H9 (cell line): ENCODE measurements at regions not wholly inside any gene's neighbourhood (a gene's known extent, or its start where the extent isn't known, plus 50 kb on each side); places are given as distances from the start of the nearest gene placed in this dataset.

Experiments
- DNase-seq: peaks from one replicate; pipeline ENCODE4 v3.0.0-alpha.2; 2017
- H2AFZ ChIP-seq: one replicate; pipeline ENCODE4 v1.6.1; 2013; ENCODE audit warnings: mild to moderate bottlenecking, low read length, control low read depth, moderate library complexity
- H2AK5ac ChIP-seq: 2 replicates; pipeline ENCODE4 v1.6.1; 2013; ENCODE audit warnings: low read length, control low read depth, mixed read lengths; ENCODE audit not compliant: insufficient read length
- H2BK120ac ChIP-seq: one replicate; pipeline ENCODE4 v1.6.1; 2013; ENCODE audit warnings: low read depth, mild to moderate bottlenecking, low read length, control low read depth, inconsistent platforms; ENCODE audit not compliant: poor library complexity, severe bottlenecking
- H2BK12ac ChIP-seq: 2 replicates; pipeline ENCODE4 v1.6.1; 2013; ENCODE audit warnings: low read length, control low read depth, mixed read lengths, low read depth; ENCODE audit not compliant: insufficient read length
- H2BK15ac ChIP-seq: 2 replicates; pipeline ENCODE4 v1.6.1; 2013; ENCODE audit warnings: low read depth, low read length, control low read depth
- H2BK20ac ChIP-seq: one replicate; pipeline ENCODE4 v1.6.1; 2013; ENCODE audit warnings: low read depth, mild to moderate bottlenecking, low read length, control low read depth, inconsistent platforms; ENCODE audit not compliant: poor library complexity, severe bottlenecking
- H2BK5ac ChIP-seq: 2 replicates; pipeline ENCODE4 v1.6.1; 2013; ENCODE audit warnings: low read length, control low read depth, mixed read lengths; ENCODE audit not compliant: insufficient read length
- H3K14ac ChIP-seq: 2 replicates; pipeline ENCODE4 v1.6.1; 2013; ENCODE audit warnings: low read length, control low read depth; ENCODE audit not compliant: insufficient read depth
- H3K18ac ChIP-seq: 2 replicates; pipeline ENCODE4 v1.6.1; 2013; ENCODE audit warnings: low read depth, mild to moderate bottlenecking, mixed read lengths, low read length, control low read depth; ENCODE audit not compliant: insufficient read length
- H3K23ac ChIP-seq: 2 replicates; pipeline ENCODE4 v1.6.1; 2013; ENCODE audit warnings: low read length, control low read depth, mixed read lengths, low read depth; ENCODE audit not compliant: insufficient read length
- H3K23me2 ChIP-seq: 2 replicates; pipeline ENCODE4 v1.6.1; 2013; ENCODE audit warnings: low read depth, mild to moderate bottlenecking, mixed read lengths, low read length, control low read depth; ENCODE audit not compliant: insufficient read length, poor library complexity, severe bottlenecking
- H3K27ac ChIP-seq: 2 replicates; pipeline ENCODE4 v1.5.1; 2013; ENCODE audit warnings: low read length, control low read depth, mixed read lengths, low read depth; ENCODE audit not compliant: insufficient read length
- H3K27me3 ChIP-seq: 2 replicates; pipeline ENCODE4 v1.6.1; 2013; ENCODE audit warnings: low read length, control low read depth, inconsistent platforms; ENCODE audit not compliant: insufficient read depth
- H3K4ac ChIP-seq: 2 replicates; pipeline ENCODE4 v1.6.1; 2013; ENCODE audit warnings: low read depth, mild to moderate bottlenecking, control low read depth, inconsistent platforms, low read length, moderate library complexity
- H3K4me1 ChIP-seq: 2 replicates; pipeline ENCODE4 v1.6.1; 2013; ENCODE audit warnings: low read length, control low read depth, inconsistent platforms; ENCODE audit not compliant: insufficient read depth
- H3K4me2 ChIP-seq: 2 replicates; pipeline ENCODE4 v1.6.1; 2013; ENCODE audit warnings: low read length, control low read depth, mixed read lengths; ENCODE audit not compliant: insufficient read length, insufficient read depth
- H3K56ac ChIP-seq: 2 replicates; pipeline ENCODE4 v1.6.1; 2013; ENCODE audit warnings: low read depth, mild to moderate bottlenecking, mixed read lengths, low read length, control low read depth; ENCODE audit not compliant: insufficient read length
- H3K79me1 ChIP-seq: 2 replicates; pipeline ENCODE4 v1.6.1; 2013; ENCODE audit warnings: low read depth, mild to moderate bottlenecking, moderate library complexity, low read length, control low read depth, inconsistent platforms; ENCODE audit not compliant: insufficient read depth, poor library complexity, severe bottlenecking
- H3K79me2 ChIP-seq: 2 replicates; pipeline ENCODE4 v1.6.1; 2013; ENCODE audit warnings: low read length, control low read depth, inconsistent platforms; ENCODE audit not compliant: insufficient read depth
- H3K9ac ChIP-seq: 2 replicates; pipeline ENCODE4 v1.6.1; 2013; ENCODE audit warnings: low read length, control low read depth, mixed read lengths; ENCODE audit not compliant: insufficient read length; ENCODE audit errors: extremely low read depth
- H3K9me3 ChIP-seq: one replicate; pipeline ENCODE4 v1.6.1; 2013; ENCODE audit warnings: low read depth, low read length, inconsistent platforms; ENCODE audit not compliant: control insufficient read depth
- H3T11ph ChIP-seq: one replicate; pipeline ENCODE4 v1.6.1; 2013; ENCODE audit warnings: mild to moderate bottlenecking, low read length, control low read depth, inconsistent platforms
- H4K20me1 ChIP-seq: one replicate; pipeline ENCODE4 v1.6.1; 2013; ENCODE audit not compliant: control insufficient read depth, insufficient read length, insufficient read depth
- H4K5ac ChIP-seq: 2 replicates; pipeline ENCODE4 v1.6.1; 2013; ENCODE audit warnings: low read depth, mild to moderate bottlenecking, mixed read lengths, low read length, control low read depth; ENCODE audit not compliant: insufficient read length
- H4K8ac ChIP-seq: replicated peaks from 2 replicates; pipeline ENCODE4 v1.6.1; 2013; ENCODE audit warnings: low read length, control low read depth, mixed read lengths, low read depth; ENCODE audit not compliant: insufficient read length
- H4K91ac ChIP-seq: 2 replicates; pipeline ENCODE4 v1.6.1; 2013; ENCODE audit warnings: low read depth, mild to moderate bottlenecking, moderate library complexity, mixed read lengths, low read length, control low read depth; ENCODE audit not compliant: insufficient read length
- H3K27ac Mint-ChIP-seq, 3 experiments: 2 replicates in 2 of 3; 3 replicates in 1 of 3; pipeline ENCODE4 v1.8.0; 2020 to 2021; ENCODE audit warnings: mixed read lengths in 3 of 3, mild to moderate bottlenecking in 1 of 3, moderate library complexity in 1 of 3
- H3K27me3 Mint-ChIP-seq: 2 replicates; pipeline ENCODE4 v1.8.0; 2021; ENCODE audit warnings: low read depth, mild to moderate bottlenecking, moderate library complexity, mixed read lengths
- H3K36me3 Mint-ChIP-seq, 3 experiments: 2 replicates in 2 of 3; 3 replicates in 1 of 3; pipeline ENCODE4 v1.8.0; 2020 to 2021; ENCODE audit warnings: low read depth in 3 of 3, mixed read lengths in 3 of 3; ENCODE audit not compliant: insufficient read depth in 1 of 3
- H3K4me1 Mint-ChIP-seq, 2 experiments: 2 replicates each; pipeline ENCODE4 v1.8.0; 2020; ENCODE audit warnings: mixed read lengths in 2 of 2
- H3K4me3 Mint-ChIP-seq, 2 experiments: 2 replicates in 1 of 2; 3 replicates in 1 of 2; pipeline ENCODE4 v1.8.0; 2020 to 2021; ENCODE audit warnings: mild to moderate bottlenecking in 2 of 2, mixed read lengths in 2 of 2, moderate library complexity in 1 of 2
- H3K9me3 Mint-ChIP-seq, 2 experiments: 2 replicates in 1 of 2; 3 replicates in 1 of 2; pipeline ENCODE4 v1.8.0; 2020; ENCODE audit warnings: mild to moderate bottlenecking in 2 of 2, mixed read lengths in 2 of 2, moderate library complexity in 1 of 2
- WGBS: extraction: QIAGEN DNeasy Blood & Tissue Kit; methylation state at CpG from one replicate; pipeline ENCODE4 v1.1.7; 2013; ENCODE audit warnings: missing lambda C conversion rate, low lambda C conversion rate, mixed read lengths; ENCODE audit not compliant: insufficient read length; ENCODE audit errors: extremely low coverage; 5-methylcytosine and 5-hydroxymethylcytosine counted together
- TF ChIP-seq, protein P1 (sequence below): fragments of 200-600 bp; sonication (generic); conservative IDR thresholded peaks from 3 replicates; pipeline ENCODE4 v1.8.0; 2021; ENCODE audit warnings: antibody characterized with exemption, mild to moderate bottlenecking

DNA sequence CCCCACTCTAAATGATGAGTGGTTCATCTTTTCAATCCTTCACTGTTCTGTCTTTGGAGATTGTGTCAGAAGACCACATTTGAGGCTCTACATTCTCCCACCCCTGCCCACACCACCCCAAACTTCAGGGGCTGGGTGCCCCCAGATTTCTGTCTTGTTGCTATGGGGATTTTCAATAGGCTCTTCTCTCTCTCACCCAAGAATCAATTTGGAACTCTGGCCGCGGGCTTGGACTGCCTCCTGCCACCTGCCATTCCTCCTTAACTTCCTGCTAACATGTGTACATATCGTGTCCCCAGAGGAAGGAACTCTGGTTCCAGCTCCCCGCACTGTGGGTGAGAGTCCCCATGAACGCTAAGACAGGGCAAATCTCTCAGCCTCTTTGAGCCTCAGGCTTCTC is 67.4 kb upstream of the LARS2 start:
- Histone ChIP-seq H3K4me1 (peaks cover 8% of the 10 kb centered on the region; the same call in 1 of the 2 replicates), H3T11ph (no peak overlapping the region), H2AK5ac (no peak overlapping the region)

More for the DNA sequence above, 67.4 kb upstream of the LARS2 start:
- no peak overlapping the region for H3K27ac ChIP-seq
- Mint-ChIP-seq H3K27me3 (no peaks in the 10 kb centered on the region), H3K9me3 (no peaks in the 10 kb centered on the region), H3K4me1 (peaks cover 51 to 55% of the 10 kb centered on the region in 2 experiments), H3K27ac (no peak overlapping the region; a peak in 1 of 7 replicates), H3K36me3 (peaks cover 0 to 5% (median 0%) of the 10 kb centered on the region in 3 experiments; a peak in 2 of 7 replicates), H3K4me3 (no peak overlapping the region)
- no peaks in the 10 kb centered on the region for H3K9me3 ChIP-seq
- H4K5ac ChIP-seq, result no peak overlapping the region
- H3K4me2 ChIP-seq, result no peak overlapping the region
- TF ChIP-seq, protein P1, sequence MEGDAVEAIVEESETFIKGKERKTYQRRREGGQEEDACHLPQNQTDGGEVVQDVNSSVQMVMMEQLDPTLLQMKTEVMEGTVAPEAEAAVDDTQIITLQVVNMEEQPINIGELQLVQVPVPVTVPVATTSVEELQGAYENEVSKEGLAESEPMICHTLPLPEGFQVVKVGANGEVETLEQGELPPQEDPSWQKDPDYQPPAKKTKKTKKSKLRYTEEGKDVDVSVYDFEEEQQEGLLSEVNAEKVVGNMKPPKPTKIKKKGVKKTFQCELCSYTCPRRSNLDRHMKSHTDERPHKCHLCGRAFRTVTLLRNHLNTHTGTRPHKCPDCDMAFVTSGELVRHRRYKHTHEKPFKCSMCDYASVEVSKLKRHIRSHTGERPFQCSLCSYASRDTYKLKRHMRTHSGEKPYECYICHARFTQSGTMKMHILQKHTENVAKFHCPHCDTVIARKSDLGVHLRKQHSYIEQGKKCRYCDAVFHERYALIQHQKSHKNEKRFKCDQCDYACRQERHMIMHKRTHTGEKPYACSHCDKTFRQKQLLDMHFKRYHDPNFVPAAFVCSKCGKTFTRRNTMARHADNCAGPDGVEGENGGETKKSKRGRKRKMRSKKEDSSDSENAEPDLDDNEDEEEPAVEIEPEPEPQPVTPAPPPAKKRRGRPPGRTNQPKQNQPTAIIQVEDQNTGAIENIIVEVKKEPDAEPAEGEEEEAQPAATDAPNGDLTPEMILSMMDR, result no peak
- no peaks in the 10 kb centered on the region for H3K79me1 ChIP-seq
- H2BK5ac ChIP-seq, result no peak overlapping the region
- no peak for DNase-seq
- no peaks in the 10 kb centered on the region for H4K20me1 ChIP-seq
- no peak overlapping the region for H3K23ac ChIP-seq
- no peak overlapping the region for H2AFZ ChIP-seq
- H3K27me3 ChIP-seq, result no peaks in the 10 kb centered on the region
- no peak overlapping the region for H2BK20ac ChIP-seq
- H3K14ac ChIP-seq, result no peak overlapping the region; the same call in 1 of the 2 replicates
- no peak overlapping the region for H3K18ac ChIP-seq
- no peaks in the 10 kb centered on the region for H3K23me2 ChIP-seq
- H3K4ac ChIP-seq, result no peak overlapping the region
- no peak overlapping the region for H3K56ac ChIP-seq
- H2BK12ac ChIP-seq, result no peak overlapping the region
- no peak overlapping the region for H4K8ac ChIP-seq
- H2BK120ac ChIP-seq, result no peak overlapping the region
- WGBS, result no CpG with 5 or more reads among the region's 5 CpGs
- no peak overlapping the region for H4K91ac ChIP-seq
- no peak overlapping the region for H2BK15ac ChIP-seq
- H3K79me2 ChIP-seq, result no peaks in the 10 kb centered on the region
- no peak overlapping the region for H3K9ac ChIP-seq
